GM10248 (cell line): ENCODE measurements at regions not wholly inside any gene's neighbourhood (a gene's known extent, or its start where the extent isn't known, plus 50 kb on each side); places are given as distances from the start of the nearest gene placed in this dataset.

Experiments used
- CTCF ChIA-PET: fragments of 300-600 bp; sonication (Branson Sonifier 250); formaldehyde crosslinking; extraction: SDS; loops from one replicate; lab custom pipeline; 2021; ENCODE audit warnings: antibody characterized with exemption; lab: Yijun Ruan, JAX
- POLR2A ChIA-PET: fragments of 350-650 bp; sonication (Branson Sonifier 250); formaldehyde crosslinking; extraction: SDS; loops from one replicate; lab custom pipeline; 2020; ENCODE audit warnings: antibody characterized with exemption; lab: Yijun Ruan, JAX
- DNase-seq: peaks from one replicate; pipeline ENCODE4 v3.0.0; 2012; ENCODE audit errors: extremely low spot score
- CTCF ChIP-seq: IDR thresholded peaks from 2 replicates; pipeline ENCODE4 v1.5.1; 2012; ENCODE audit warnings: mild to moderate bottlenecking, low read depth; ENCODE audit errors: extremely low read depth, missing control alignments, control extremely low read depth

GRCh38 chr15:24756101-24756500, 80.5 kb downstream of the NPAP1 start:
- no peak for DNase-seq
- POLR2A ChIA-PET: no interaction called here
- TF ChIP-seq CTCF: no peak
- CTCF ChIA-PET: no interaction called here

- CTCF ChIA-PET: no interaction called here
- POLR2A ChIA-PET: no interaction called here
These were observed 84.5 kb downstream of the NPAP1 start for GRCh38 chr15:24760066-24760465.

DNA sequence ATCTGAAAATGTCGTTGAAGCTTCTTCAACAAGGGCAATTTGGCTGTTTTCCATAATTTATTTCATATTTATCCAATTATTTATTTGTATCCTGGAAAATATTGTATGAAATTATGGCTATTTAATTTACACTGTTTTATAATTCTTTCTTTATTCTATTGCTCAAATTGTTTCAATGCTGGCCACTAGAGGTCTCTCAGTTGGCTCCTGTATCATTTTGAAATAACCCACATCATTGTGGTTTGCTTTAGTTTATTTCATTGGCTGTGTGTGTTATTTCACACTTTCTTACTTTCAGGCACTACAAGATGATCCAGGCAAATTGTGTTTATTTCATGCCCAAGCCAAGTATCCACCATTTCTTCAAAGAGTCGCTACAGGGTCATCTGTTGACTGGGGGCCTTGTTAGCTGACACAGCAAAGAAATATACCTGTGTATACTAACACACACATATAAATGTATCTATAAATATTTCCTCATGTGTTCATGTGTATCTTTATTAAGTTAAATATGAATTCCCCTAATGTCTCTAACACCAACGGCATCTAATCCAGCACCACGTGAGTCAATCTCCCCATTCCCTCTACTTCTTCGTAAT, 86.2 kb downstream of the NPAP1 start:
- POLR2A ChIA-PET: no interaction called here
- CTCF ChIA-PET: no interaction called here
- no peak for TF ChIP-seq CTCF
- DNase-seq: no peak

More at GRCh38 chr15:24760066-24760465, 84.5 kb downstream of the NPAP1 start:
- no peak for DNase-seq
- TF ChIP-seq CTCF: no peak

GRCh38 chr15:24763891-24764290, 88.3 kb downstream of the NPAP1 start:
- TF ChIP-seq CTCF: no peak
- POLR2A ChIA-PET: no interaction called here
- CTCF ChIA-PET: interaction anchor here (1.2 kb wide), 1 partner anchor 12 kb away, joined by 4 read pairs; no protein-coding TSS in a partner anchor
- DNase-seq: no peak

DNA sequence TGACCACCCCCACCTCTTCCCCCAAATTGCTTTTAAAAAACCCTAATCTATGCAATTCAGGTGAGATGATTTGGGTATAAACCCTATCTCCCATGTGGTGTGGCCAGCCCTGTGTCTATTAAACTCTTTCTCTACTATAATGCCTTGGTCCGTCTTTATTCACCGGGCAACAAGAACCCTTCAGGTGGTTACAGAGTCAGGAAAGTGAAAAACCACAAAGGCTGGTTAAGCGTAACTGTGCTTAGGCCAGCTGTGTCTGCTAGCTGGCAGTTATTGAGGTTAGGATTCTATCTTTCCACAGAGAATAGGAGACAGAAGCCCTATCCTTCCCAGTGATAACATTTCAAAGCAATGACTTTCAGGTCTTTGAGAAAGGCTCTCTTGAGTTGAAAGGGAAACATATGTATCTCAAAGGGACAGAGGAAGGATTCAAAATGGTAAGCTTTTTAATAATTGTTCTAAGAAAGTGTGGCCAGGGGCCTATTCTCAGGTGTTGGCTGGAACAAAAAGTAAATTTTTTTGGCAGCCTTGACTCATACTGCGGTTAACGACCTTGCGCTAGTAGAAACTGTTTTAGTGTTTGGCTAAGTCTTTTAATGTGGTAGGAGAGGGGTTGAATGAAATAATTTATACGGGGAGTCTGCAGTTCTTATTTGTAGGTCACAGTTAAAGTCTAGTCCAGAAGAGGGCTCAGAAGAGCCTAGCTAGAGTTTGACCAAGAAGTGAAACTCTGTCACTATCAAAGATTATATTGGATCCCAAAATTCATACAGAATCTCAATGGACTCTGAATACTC, 89.0 kb downstream of the NPAP1 start:
- ChIA-PET POLR2A (no interaction called here), CTCF (no interaction called here)
- DNase-seq: no peak
- TF ChIP-seq CTCF: no peak

GRCh38 chr15:24766511-24767133, 91.0 kb downstream of the NPAP1 start:
- no peak for DNase-seq
- TF ChIP-seq CTCF: no peak
- ChIA-PET CTCF (no interaction called here), POLR2A (no interaction called here)
